ENCODE measurements at regions not wholly inside any gene's neighbourhood (a gene's known extent, or its start where the extent isn't known, plus 50 kb on each side); places are given as distances from the start of the nearest gene placed in this dataset.
"Not testable (repeated sequence)": the region's sequence is repeated elsewhere in the genome, so short reads cannot be mapped to it uniquely, and the experiment has no call there.

DNA sequence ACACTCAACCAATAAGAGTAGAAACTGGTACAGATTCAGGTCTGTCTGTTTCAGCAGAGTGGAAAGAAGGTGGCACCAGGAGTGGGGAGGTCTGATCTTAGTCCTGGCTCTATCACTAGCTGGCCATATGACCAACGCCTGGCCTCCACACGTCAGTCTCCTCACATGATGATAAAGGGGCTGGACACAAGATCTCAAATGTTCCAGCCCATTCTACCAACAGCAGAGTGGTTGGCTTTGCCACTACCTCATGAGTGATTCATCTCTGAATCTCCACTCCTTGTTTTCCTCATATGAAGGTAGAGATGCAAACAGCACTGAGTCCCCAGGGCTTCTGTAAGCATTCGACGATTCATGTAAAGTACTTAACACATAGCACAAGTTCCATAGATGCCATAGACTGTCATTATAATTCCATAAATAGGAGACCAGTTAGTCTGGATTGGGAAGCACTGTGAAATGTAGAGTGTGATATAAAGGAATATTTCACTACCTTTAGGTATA lies 281.9 kb upstream of the ASIC2 start:
- TF ChIP-seq, protein P1, sequence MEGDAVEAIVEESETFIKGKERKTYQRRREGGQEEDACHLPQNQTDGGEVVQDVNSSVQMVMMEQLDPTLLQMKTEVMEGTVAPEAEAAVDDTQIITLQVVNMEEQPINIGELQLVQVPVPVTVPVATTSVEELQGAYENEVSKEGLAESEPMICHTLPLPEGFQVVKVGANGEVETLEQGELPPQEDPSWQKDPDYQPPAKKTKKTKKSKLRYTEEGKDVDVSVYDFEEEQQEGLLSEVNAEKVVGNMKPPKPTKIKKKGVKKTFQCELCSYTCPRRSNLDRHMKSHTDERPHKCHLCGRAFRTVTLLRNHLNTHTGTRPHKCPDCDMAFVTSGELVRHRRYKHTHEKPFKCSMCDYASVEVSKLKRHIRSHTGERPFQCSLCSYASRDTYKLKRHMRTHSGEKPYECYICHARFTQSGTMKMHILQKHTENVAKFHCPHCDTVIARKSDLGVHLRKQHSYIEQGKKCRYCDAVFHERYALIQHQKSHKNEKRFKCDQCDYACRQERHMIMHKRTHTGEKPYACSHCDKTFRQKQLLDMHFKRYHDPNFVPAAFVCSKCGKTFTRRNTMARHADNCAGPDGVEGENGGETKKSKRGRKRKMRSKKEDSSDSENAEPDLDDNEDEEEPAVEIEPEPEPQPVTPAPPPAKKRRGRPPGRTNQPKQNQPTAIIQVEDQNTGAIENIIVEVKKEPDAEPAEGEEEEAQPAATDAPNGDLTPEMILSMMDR (IDR thresholded peaks at IDR 0.05) = no peak
- no peaks in the 10 kb centered on the region for H3K36me3 ChIP-seq (ENCODE audit: low read depth)
- ATAC-seq = no peak
- H3K4me1 ChIP-seq (ENCODE audit: low read depth) = no peaks in the 10 kb centered on the region
- no peaks in the 10 kb centered on the region for H3K9me3 ChIP-seq
- no peak overlapping the region for H3K4me3 ChIP-seq
- DNase-seq = no peak
- intact Hi-C loops (cut with DNase I, micrococcal nuclease) = no loop called here

DNA sequence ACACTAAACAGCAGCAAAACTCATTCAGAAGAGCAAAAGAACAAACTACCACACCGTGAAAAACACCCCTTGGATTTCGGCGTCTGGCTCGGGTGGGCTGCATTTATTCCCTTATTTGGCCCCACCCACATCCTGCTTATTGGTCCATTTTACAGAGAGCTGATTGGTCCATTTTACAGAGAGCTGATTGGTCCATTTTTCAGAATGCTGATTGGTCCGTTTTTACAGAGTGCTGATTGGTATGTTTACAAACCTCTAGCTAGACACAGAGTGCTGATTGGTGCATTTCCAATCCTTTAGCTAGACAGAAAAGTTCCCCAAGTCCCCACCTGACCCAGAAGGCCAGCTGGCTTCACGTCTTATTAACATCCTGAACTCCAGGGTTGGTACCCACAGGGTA lies 286.6 kb upstream of the ASIC2 start:
- ATAC-seq; H3K4me3 ChIP-seq; H3K4me1 ChIP-seq (ENCODE audit: low read depth); intact Hi-C loops (cut with DNase I, micrococcal nuclease); H3K9me3 ChIP-seq; DNase-seq; H3K36me3 ChIP-seq (ENCODE audit: low read depth): not testable (repeated sequence)

DNA sequence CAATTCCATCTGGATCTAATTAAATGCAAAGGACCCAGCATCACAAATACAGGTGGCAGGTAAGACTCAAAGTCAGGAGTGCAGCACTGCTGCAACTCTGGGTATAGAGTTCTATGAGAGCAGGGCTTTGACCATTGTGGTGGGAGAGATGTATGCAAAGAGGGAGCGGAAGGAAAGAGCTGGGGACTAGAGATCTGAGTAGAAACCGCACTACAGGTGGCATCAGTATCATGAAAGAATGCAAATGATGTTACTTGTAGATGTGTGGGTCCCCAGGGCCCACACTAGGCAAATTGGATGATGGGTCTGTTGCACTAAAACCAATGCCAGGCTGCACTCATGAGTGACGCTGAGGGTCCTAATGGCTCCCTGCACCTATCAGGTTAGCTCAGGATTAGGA lies 287.1 kb upstream of the ASIC2 start:
- Histone ChIP-seq H3K4me1 (ENCODE audit: low read depth) (no peaks in the 10 kb centered on the region), H3K4me3 (no peak overlapping the region), H3K36me3 (ENCODE audit: low read depth) (no peaks in the 10 kb centered on the region), H3K9me3 (no peaks in the 10 kb centered on the region)
- DNase-seq (no peak), ATAC-seq (no peak)
- TF ChIP-seq, protein P1 (IDR thresholded peaks at IDR 0.05) = no peak
- intact Hi-C loops (cut with DNase I, micrococcal nuclease) = no loop called here

DNA sequence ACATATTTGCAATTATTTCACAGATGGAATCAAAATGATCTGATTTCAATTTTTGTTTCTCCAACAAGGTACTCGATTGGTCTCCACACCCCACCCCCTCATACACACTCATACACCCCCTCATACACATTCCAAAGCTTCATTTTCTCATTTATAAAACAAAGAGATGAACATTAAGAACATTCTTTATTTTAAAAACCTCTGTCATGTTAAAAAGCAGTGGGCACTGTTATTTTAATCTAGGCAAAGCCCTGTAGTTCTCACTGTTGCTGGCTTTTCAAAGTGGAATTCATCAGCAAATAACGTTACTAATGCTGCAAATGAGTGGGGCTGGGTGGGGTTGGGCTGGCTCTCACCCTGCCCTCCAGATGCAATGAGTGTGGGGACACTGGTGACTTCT lies 289.6 kb upstream of the ASIC2 start:
- Histone ChIP-seq H3K4me3 (no peak overlapping the region), H3K4me1 (ENCODE audit: low read depth) (no peaks in the 10 kb centered on the region), H3K9me3 (no peaks in the 10 kb centered on the region), H3K36me3 (ENCODE audit: low read depth) (no peaks in the 10 kb centered on the region)
- TF ChIP-seq, protein P1 (IDR thresholded peaks at IDR 0.05) = no peak
- DNase-seq (no peak), ATAC-seq (no peak)
- intact Hi-C loops (cut with DNase I, micrococcal nuclease) = no loop called here

DNA sequence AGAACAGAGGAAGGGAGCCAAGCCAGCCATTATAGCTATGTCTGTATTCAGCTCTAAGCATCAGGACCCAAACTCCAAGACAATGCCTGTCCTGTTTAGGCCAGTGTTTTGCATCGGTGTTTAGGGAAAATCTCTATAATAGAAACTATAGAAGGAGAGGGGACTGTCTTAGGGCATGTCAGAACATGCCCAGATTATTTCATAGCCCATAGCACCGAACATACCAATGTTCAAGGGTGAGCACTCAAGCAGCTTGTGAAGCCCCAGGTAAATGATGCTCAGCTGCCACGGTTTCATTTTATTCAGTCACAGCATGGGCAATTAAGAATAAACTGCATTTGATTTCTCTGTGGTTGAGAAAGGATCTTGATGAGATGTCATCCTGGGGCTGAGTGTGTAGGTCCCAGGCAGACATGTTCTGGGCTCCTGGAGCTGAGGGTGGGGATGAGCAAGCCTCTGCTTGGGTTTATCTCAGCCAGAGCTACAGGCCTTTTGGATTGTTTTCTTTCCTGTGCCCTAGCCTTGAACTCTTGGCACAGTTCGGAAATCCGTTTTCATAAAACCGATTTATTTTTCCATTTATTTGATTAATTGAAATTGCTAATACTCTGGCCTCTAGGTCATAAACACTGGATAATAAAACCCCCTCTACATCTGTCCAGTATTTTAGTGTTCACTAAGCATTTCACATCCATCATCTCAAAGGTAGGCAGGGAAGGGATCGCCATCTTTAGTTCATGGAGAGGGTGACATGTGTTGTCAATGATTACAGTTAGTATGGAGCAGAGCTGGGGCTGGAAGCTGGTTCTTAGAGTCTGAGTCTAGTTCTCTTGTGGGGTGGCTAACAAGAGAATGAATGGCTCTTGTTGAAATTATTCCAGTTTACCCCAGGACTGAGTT lies 290.7 kb upstream of the ASIC2 start:
- no peaks in the 10 kb centered on the region for H3K9me3 ChIP-seq
- intact Hi-C loops (cut with DNase I, micrococcal nuclease) = no loop called here
- H3K36me3 ChIP-seq (ENCODE audit: low read depth) = no peaks in the 10 kb centered on the region
- H3K4me1 ChIP-seq (ENCODE audit: low read depth) = no peaks in the 10 kb centered on the region
- ATAC-seq (no peak), DNase-seq (no peak)
- H3K4me3 ChIP-seq = no peak overlapping the region
- TF ChIP-seq, protein P1 (IDR thresholded peaks at IDR 0.05) = no peak

DNA sequence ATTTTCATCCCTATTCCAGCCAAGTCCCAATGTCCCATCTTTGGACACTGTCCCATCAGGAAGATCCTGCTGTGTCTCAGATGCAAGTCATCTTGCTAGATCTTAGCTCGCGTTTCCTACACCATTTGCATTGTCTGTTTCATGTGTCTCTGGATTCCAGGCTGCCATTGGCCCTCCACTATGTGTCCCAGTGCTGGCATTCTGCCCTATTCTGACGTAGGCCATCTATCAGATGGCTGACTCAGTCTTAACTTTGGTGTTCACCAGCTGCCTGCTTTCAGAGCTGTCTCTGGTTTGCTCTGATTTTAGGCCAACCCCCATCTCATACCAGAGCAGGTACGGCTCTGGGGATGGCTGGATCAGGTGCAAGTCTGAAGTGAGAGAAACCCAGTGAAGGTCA lies 300.9 kb upstream of the ASIC2 start:
- ATAC-seq (no peak), DNase-seq (no peak)
- TF ChIP-seq, protein P1 (IDR thresholded peaks at IDR 0.05) = no peak
- no peaks in the 10 kb centered on the region for H3K36me3 ChIP-seq (ENCODE audit: low read depth)
- H3K4me3 ChIP-seq = no peak overlapping the region
- intact Hi-C loops (cut with DNase I, micrococcal nuclease) = no loop called here
- H3K9me3 ChIP-seq = no peaks in the 10 kb centered on the region
- H3K4me1 ChIP-seq (ENCODE audit: low read depth) = no peaks in the 10 kb centered on the region
